ENCODE measurements at regions not wholly inside any gene's neighbourhood (a gene's known extent, or its start where the extent isn't known, plus 50 kb on each side); places are given as distances from the start of the nearest gene placed in this dataset.

DNA sequence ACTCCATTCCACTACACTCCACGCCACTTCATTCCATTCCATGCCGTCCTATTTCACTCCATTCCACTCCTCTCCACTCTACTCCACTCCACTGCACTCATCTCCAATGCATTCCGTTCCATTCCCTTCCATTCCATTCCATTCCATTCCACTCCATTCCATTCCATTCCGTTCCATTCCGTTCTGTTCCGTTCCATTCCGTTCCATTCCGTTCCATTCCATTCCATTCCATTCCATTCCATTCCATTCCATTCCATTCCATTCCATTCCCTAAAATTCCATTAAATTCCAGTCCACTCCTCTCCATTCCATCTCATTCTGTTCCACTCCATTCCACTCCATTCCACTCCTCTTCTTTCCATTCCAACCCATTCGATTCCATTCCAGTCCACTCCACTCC is 1139.1 kb downstream of the TSPY10 start:
- Histone ChIP-seq H2AFZ (ENCODE audit: control insufficient read depth, low read length) (no peak overlapping the region), H3K27ac (ENCODE audit: control insufficient read depth, insufficient read depth, low read length) (no peak overlapping the region), H3K9ac (ENCODE audit: control insufficient read depth, extremely low read depth, insufficient read depth, low read length) (no peak overlapping the region), H3K79me2 (ENCODE audit: control insufficient read depth, insufficient read depth, low read length) (no peaks in the 10 kb centered on the region), H3K36me3 (ENCODE audit: control insufficient read depth in 2 of 2, extremely low read depth in 1 of 2, insufficient read depth in 2 of 2, low read length in 2 of 2) (no peaks in the 10 kb centered on the region), H3K4me3 (ENCODE audit: control insufficient read depth in 2 of 3, extremely low read depth in 1 of 3, insufficient read depth in 2 of 3, low read depth in 1 of 3, low read length in 3 of 3) (no peak overlapping the region), H3K9me3 (ENCODE audit: control insufficient read depth, low read depth, low read length) (peaks cover 3% of the 10 kb centered on the region), H3K27me3 (ENCODE audit: control insufficient read depth, extremely low read depth, insufficient read depth, low read length) (no peaks in the 10 kb centered on the region), H3K4me1 (ENCODE audit: control insufficient read depth, extremely low read depth, insufficient read depth, low read length) (no peaks in the 10 kb centered on the region), H3K9me1 (ENCODE audit: control insufficient read depth, extremely low read depth, insufficient read depth, low read length) (no peaks in the 10 kb centered on the region), H4K20me1 (ENCODE audit: control insufficient read depth, extremely low read depth, insufficient read depth, low read length) (no peaks in the 10 kb centered on the region), H3K4me2 (ENCODE audit: control insufficient read depth, extremely low read depth, insufficient read depth, low read depth, low read length) (no peak overlapping the region)
- dilution Hi-C loops (cut with MboI; ENCODE audit: extremely low pct_ligation_motif_present, low sequenced_read_pairs), result no loop called here
- TF ChIP-seq EZH2 (IDR thresholded peaks at IDR 0.05; ENCODE audit: low read length), result no peak
- TF ChIP-seq, protein P1, sequence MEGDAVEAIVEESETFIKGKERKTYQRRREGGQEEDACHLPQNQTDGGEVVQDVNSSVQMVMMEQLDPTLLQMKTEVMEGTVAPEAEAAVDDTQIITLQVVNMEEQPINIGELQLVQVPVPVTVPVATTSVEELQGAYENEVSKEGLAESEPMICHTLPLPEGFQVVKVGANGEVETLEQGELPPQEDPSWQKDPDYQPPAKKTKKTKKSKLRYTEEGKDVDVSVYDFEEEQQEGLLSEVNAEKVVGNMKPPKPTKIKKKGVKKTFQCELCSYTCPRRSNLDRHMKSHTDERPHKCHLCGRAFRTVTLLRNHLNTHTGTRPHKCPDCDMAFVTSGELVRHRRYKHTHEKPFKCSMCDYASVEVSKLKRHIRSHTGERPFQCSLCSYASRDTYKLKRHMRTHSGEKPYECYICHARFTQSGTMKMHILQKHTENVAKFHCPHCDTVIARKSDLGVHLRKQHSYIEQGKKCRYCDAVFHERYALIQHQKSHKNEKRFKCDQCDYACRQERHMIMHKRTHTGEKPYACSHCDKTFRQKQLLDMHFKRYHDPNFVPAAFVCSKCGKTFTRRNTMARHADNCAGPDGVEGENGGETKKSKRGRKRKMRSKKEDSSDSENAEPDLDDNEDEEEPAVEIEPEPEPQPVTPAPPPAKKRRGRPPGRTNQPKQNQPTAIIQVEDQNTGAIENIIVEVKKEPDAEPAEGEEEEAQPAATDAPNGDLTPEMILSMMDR (optimal IDR thresholded peaks at IDR 0.05 in 1 of 3, IDR thresholded peaks at IDR 0.05 in 1 of 3, conservative IDR thresholded peaks at IDR 0.05 in 1 of 3; ENCODE audit: extremely low read depth in 1 of 3, insufficient read depth in 2 of 3, low read length in 3 of 3), result no peak
- no peak for DNase-seq (ENCODE audit: low read depth, low spot score)
- no peak for FAIRE-seq

DNA sequence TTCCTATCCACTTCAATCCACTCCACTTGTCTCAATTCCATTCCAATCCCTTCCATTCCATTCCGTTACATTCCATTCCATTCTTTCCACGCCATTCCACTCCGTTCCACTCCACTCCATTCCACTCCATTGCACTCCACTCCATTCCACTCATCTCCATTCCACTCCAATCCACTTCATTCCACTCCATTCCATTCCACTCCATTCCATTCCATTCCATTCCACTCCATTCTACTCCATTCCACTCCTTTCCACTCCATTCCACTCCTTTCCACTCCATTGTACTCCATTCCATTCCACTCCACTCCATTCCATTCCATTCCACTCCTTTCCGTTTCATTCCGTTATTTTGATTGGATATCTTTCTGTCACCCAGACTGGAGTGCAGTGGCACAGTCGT is 1158.7 kb downstream of the TSPY10 start:
- Histone ChIP-seq H3K9me3 (ENCODE audit: control insufficient read depth, low read depth, low read length) (peaks cover 2% of the 10 kb centered on the region), H4K20me1 (ENCODE audit: control insufficient read depth, extremely low read depth, insufficient read depth, low read length) (no peaks in the 10 kb centered on the region), H3K4me3 (ENCODE audit: control insufficient read depth in 2 of 3, extremely low read depth in 1 of 3, insufficient read depth in 2 of 3, low read depth in 1 of 3, low read length in 3 of 3) (no peak overlapping the region), H3K4me1 (ENCODE audit: control insufficient read depth, extremely low read depth, insufficient read depth, low read length) (no peaks in the 10 kb centered on the region), H2AFZ (ENCODE audit: control insufficient read depth, low read length) (no peak overlapping the region), H3K4me2 (ENCODE audit: control insufficient read depth, extremely low read depth, insufficient read depth, low read depth, low read length) (no peak overlapping the region), H3K36me3 (ENCODE audit: control insufficient read depth in 2 of 2, extremely low read depth in 1 of 2, insufficient read depth in 2 of 2, low read length in 2 of 2) (no peaks in the 10 kb centered on the region), H3K9ac (ENCODE audit: control insufficient read depth, extremely low read depth, insufficient read depth, low read length) (no peak overlapping the region), H3K27me3 (ENCODE audit: control insufficient read depth, extremely low read depth, insufficient read depth, low read length) (no peaks in the 10 kb centered on the region), H3K79me2 (ENCODE audit: control insufficient read depth, insufficient read depth, low read length) (no peaks in the 10 kb centered on the region), H3K9me1 (ENCODE audit: control insufficient read depth, extremely low read depth, insufficient read depth, low read length) (no peaks in the 10 kb centered on the region), H3K27ac (ENCODE audit: control insufficient read depth, insufficient read depth, low read length) (no peak overlapping the region)
- no peak for TF ChIP-seq EZH2 (IDR thresholded peaks at IDR 0.05; ENCODE audit: low read length)
- TF ChIP-seq, protein P1 (optimal IDR thresholded peaks at IDR 0.05 in 1 of 3, IDR thresholded peaks at IDR 0.05 in 1 of 3, conservative IDR thresholded peaks at IDR 0.05 in 1 of 3; ENCODE audit: extremely low read depth in 1 of 3, insufficient read depth in 2 of 3, low read length in 3 of 3), result no peak
- dilution Hi-C loops (cut with MboI; ENCODE audit: extremely low pct_ligation_motif_present, low sequenced_read_pairs), result no loop called here
- FAIRE-seq (no peak), DNase-seq (ENCODE audit: low read depth, low spot score) (no peak)

Data from keratinocyte (primary cell).